Prostate gland (tissue), 2 donors: ENCODE measurements at regions not wholly inside any gene's neighbourhood (a gene's known extent, or its start where the extent isn't known, plus 50 kb on each side); places are given as distances from the start of the nearest gene placed in this dataset.

Source experiments
- DNase-seq: peaks from one replicate; pipeline ENCODE4 v3.0.0-alpha.2; 2019; ENCODE audit warnings: low spot score
- H3K27ac ChIP-seq, 2 donors: fragments of 200-600 bp; sonication (generic); 2 replicates each; pipeline ENCODE4 v1.5.1; 2017 to 2019
- H3K27me3 ChIP-seq: fragments of 200-600 bp; sonication (generic); replicated peaks from 2 replicates; pipeline ENCODE4 v1.5.1; 2019; ENCODE audit not compliant: insufficient read depth
- H3K36me3 ChIP-seq, 2 donors: fragments of 200-600 bp; sonication (generic); 1 replicate in 1 of 2; 2 replicates in 1 of 2; pipeline versions ENCODE4 v1.5.1 to v1.8.1; 2017 to 2019
- H3K4me1 ChIP-seq: fragments of 200-600 bp; sonication (generic); replicated peaks from 2 replicates; pipeline ENCODE4 v1.5.1; 2019
- H3K4me3 ChIP-seq, 2 donors: fragments of 200-600 bp; sonication (generic); 2 replicates each; pipeline ENCODE4 v1.5.1; 2017 to 2019
- H3K9me3 ChIP-seq: fragments of 200-600 bp; sonication (generic); 2 replicates; pipeline ENCODE4 v1.5.1; 2017
- CTCF ChIP-seq, 4 experiments: fragments of 200-600 bp in 2 of 4; fragments of 450-650 bp in 2 of 4; sonication (generic) in 2 of 4; IDR thresholded peaks; 1 replicate in 3 of 4; 2 replicates in 1 of 4; pipeline ENCODE4 v1.5.1; 2016 to 2019; ENCODE audit warnings: antibody characterized with exemption in 4 of 4, mild to moderate bottlenecking in 2 of 4, moderate library complexity in 2 of 4
- POLR2A ChIP-seq: fragments of 450-650 bp; IDR thresholded peaks from one replicate; pipeline ENCODE4 v1.6.1; 2016; ENCODE audit warnings: antibody characterized with exemption, mild to moderate bottlenecking
- POLR2AphosphoS5 ChIP-seq: sonication (generic); formaldehyde crosslinking; IDR thresholded peaks from one replicate; pipeline ENCODE4 v1.6.1; 2017; ENCODE audit warnings: antibody characterized with exemption
- whole genome bisulfite sequencing: methylation state at CpG from one replicate; pipeline ENCODE4 v1.1.5; 2018; 5-methylcytosine and 5-hydroxymethylcytosine counted together
- intact Hi-C: fragments of 100-400 bp; cut with DNase I; formaldehyde crosslinking; loops from one replicate; pipeline ENCODE4 v1.14.2; 2022

GRCh38 chr13:72295153-72295552 lies 428.1 kb upstream of the DACH1 start:
- TF ChIP-seq POLR2A = no peak
- TF ChIP-seq CTCF (IDR thresholded peaks at IDR 0.05) = no peak
- TF ChIP-seq POLR2AphosphoS5 = no peak

GRCh38 chr13:72293206-72293605 lies 426.2 kb upstream of the DACH1 start:
- no peak for TF ChIP-seq CTCF (IDR thresholded peaks at IDR 0.05)
- no peak for TF ChIP-seq POLR2AphosphoS5
- TF ChIP-seq POLR2A = no peak
- no peak overlapping the region for H3K4me3 ChIP-seq
- no peaks in the 10 kb centered on the region for H3K36me3 ChIP-seq
- no peaks in the 10 kb centered on the region for H3K27me3 ChIP-seq
- 73% methylated on average over 1 of the region's 1 CpG for WGBS
- intact Hi-C loops = no loop called here
- H3K27ac ChIP-seq = no peak overlapping the region
- DNase-seq = no peak
- no peaks in the 10 kb centered on the region for H3K4me1 ChIP-seq
- H3K9me3 ChIP-seq = no peaks in the 10 kb centered on the region

More at GRCh38 chr13:72295153-72295552, 428.1 kb upstream of the DACH1 start:
- 62% methylated on average over 2 of the region's 2 CpGs for WGBS
- no peak for DNase-seq
- H3K4me3 ChIP-seq = no peak overlapping the region
- H3K27ac ChIP-seq = no peak overlapping the region
- no peaks in the 10 kb centered on the region for H3K4me1 ChIP-seq
- H3K36me3 ChIP-seq = no peaks in the 10 kb centered on the region
- H3K9me3 ChIP-seq = no peaks in the 10 kb centered on the region
- H3K27me3 ChIP-seq = no peaks in the 10 kb centered on the region
- intact Hi-C loops = no loop called here

- intact Hi-C loops = no loop called here
- no peaks in the 10 kb centered on the region for H3K36me3 ChIP-seq
- TF ChIP-seq POLR2AphosphoS5 (no peak), POLR2A (no peak), CTCF (IDR thresholded peaks at IDR 0.05) (no peak)
- DNase-seq = no peak
- no peak overlapping the region for H3K4me3 ChIP-seq
- H3K9me3 ChIP-seq = no peaks in the 10 kb centered on the region
- no peak overlapping the region for H3K27ac ChIP-seq
- H3K4me1 ChIP-seq = no peaks in the 10 kb centered on the region
- no peaks in the 10 kb centered on the region for H3K27me3 ChIP-seq
Observed at GRCh38 chr13:72290962-72291681, 424.1 kb upstream of the DACH1 start.

- Histone ChIP-seq H3K9me3 (no peaks in the 10 kb centered on the region), H3K27ac (no peak overlapping the region), H3K27me3 (no peaks in the 10 kb centered on the region), H3K36me3 (no peaks in the 10 kb centered on the region), H3K4me1 (no peaks in the 10 kb centered on the region), H3K4me3 (no peak overlapping the region)
- no peak for TF ChIP-seq POLR2A
- no peak for TF ChIP-seq CTCF (IDR thresholded peaks at IDR 0.05)
- no peak for TF ChIP-seq POLR2AphosphoS5
- intact Hi-C loops = no loop called here
- DNase-seq = no peak
Observed at GRCh38 chr13:72286421-72286820, 419.4 kb upstream of the DACH1 start.

GRCh38 chr13:72284791-72285190 lies 417.8 kb upstream of the DACH1 start:
- Histone ChIP-seq H3K27ac (no peak overlapping the region), H3K27me3 (no peaks in the 10 kb centered on the region), H3K4me1 (no peaks in the 10 kb centered on the region), H3K36me3 (no peaks in the 10 kb centered on the region), H3K4me3 (no peak overlapping the region), H3K9me3 (no peaks in the 10 kb centered on the region)
- intact Hi-C loops = no loop called here
- TF ChIP-seq CTCF (IDR thresholded peaks at IDR 0.05) (no peak), POLR2AphosphoS5 (no peak), POLR2A (no peak)
- 96% methylated on average over 2 of the region's 2 CpGs for WGBS
- no peak for DNase-seq
